SU-DHL-6 (cell line): ENCODE measurements at regions not wholly inside any gene's neighbourhood (a gene's known extent, or its start where the extent isn't known, plus 50 kb on each side); places are given as distances from the start of the nearest gene placed in this dataset.

Experiments used
- EZH2phosphoT487 ChIP-seq: fragments of 200-600 bp; sonication (generic), shearing (Covaris generic); conservative IDR thresholded peaks from 2 replicates; pipeline ENCODE4 v1.6.1; 2018; ENCODE audit warnings: mild to moderate bottlenecking, antibody characterized with exemption, low read length, moderate library complexity, mixed read lengths
- TF ChIP-seq, protein P1 (sequence below): fragments of 200-600 bp; sonication (generic); IDR thresholded peaks from one replicate; pipeline ENCODE4 v1.5.1; 2017; ENCODE audit warnings: antibody characterized with exemption, mild to moderate bottlenecking, low read length, moderate library complexity; ENCODE audit not compliant: insufficient read depth, poor library complexity, severe bottlenecking

DNA sequence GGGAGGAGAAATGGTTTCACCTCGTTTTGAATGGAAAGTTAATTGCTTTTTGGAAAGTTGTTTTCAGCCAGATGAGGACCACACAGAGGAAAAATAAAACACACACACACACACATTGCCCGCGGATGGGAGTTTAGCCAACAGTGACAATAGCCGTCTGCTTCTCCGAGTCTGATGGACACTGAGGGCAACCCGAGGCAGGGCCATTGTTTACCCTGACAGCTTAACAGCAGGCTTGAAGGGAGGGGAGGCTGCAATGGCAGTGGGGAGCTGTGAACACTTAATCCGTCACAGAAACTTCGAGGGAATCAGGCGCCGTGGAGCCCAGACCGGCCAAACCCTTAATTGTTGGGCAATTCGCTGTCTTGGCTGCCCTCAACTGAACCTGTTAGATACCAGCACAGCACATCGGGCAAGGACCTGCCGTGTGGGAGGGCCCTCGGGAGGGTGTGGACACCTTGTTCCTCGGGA, 145.9 kb downstream of the ACKR3 start:
- TF ChIP-seq, protein P1, sequence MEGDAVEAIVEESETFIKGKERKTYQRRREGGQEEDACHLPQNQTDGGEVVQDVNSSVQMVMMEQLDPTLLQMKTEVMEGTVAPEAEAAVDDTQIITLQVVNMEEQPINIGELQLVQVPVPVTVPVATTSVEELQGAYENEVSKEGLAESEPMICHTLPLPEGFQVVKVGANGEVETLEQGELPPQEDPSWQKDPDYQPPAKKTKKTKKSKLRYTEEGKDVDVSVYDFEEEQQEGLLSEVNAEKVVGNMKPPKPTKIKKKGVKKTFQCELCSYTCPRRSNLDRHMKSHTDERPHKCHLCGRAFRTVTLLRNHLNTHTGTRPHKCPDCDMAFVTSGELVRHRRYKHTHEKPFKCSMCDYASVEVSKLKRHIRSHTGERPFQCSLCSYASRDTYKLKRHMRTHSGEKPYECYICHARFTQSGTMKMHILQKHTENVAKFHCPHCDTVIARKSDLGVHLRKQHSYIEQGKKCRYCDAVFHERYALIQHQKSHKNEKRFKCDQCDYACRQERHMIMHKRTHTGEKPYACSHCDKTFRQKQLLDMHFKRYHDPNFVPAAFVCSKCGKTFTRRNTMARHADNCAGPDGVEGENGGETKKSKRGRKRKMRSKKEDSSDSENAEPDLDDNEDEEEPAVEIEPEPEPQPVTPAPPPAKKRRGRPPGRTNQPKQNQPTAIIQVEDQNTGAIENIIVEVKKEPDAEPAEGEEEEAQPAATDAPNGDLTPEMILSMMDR: no peak
- no peak for TF ChIP-seq EZH2phosphoT487
